ENCODE measurements at regions not wholly inside any gene's neighbourhood (a gene's known extent, or its start where the extent isn't known, plus 50 kb on each side); places are given as distances from the start of the nearest gene placed in this dataset.

DNA sequence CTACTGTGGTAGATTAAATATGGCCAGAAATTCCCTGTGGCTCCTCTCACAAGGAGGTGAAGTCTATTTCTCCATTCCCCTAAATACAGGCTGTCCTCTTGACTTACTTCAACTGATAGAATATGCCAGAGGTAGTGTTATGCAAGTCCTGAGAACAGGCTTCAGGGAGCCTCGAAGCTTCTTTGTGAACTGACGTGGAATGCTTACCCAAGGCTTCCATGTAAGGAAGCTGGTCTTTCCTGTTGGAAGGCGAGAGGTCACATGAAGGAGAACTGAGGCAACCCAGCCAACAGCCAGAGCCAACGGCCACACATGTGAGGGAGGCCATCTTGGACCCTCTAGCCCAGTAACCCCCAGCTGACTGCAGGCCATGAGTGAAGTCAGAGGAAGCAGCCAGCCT, 267.9 kb downstream of the MRTFB start:
- Histone ChIP-seq H3K79me2 (ENCODE audit: control insufficient read depth, insufficient read depth, low read length, poor library complexity) (no peaks in the 10 kb centered on the region), H4K91ac (ENCODE audit: low read depth, low read length) (no peak overlapping the region), H3K36me3 (ENCODE audit: control insufficient read depth in 1 of 2, insufficient read depth in 2 of 2, low read length in 2 of 2) (no peaks in the 10 kb centered on the region), H2AK5ac (ENCODE audit: low read length) (no peak overlapping the region), H2BK120ac (ENCODE audit: insufficient read depth, low read length, poor library complexity) (no peak overlapping the region), H3K4me1 (ENCODE audit: control insufficient read depth in 1 of 2, insufficient read depth in 2 of 2, low read length in 2 of 2) (peaks cover 0 to 4% of the 10 kb centered on the region in 2 experiments), H3K4me3 (ENCODE audit: low read depth, low read length) (no peak overlapping the region), H2BK12ac (ENCODE audit: low read length) (no peak overlapping the region), H4K12ac (ENCODE audit: low read depth, low read length) (no peak overlapping the region), H3K4ac (ENCODE audit: low read depth, low read length) (no peak overlapping the region), H3K27ac (ENCODE audit: low read depth, low read length) (no peak overlapping the region), H3K79me1 (ENCODE audit: low read length) (no peaks in the 10 kb centered on the region), H3K4me2 (ENCODE audit: low read length) (no peak overlapping the region), H3K27me3 (ENCODE audit: insufficient read depth, low read length) (no peaks in the 10 kb centered on the region), H3K9ac (ENCODE audit: low read length) (no peak overlapping the region), H2AFZ (ENCODE audit: insufficient read depth, low read length, poor library complexity) (no peak overlapping the region), H2BK5ac (ENCODE audit: low read depth, low read length, poor library complexity) (no peak overlapping the region), H3K23ac (ENCODE audit: low read length) (no peak overlapping the region), H3K9me3 (ENCODE audit: insufficient read depth, low read depth, low read length) (peaks cover 2% of the 10 kb centered on the region), H4K8ac (ENCODE audit: low read depth, low read length) (no peak overlapping the region), H3K18ac (ENCODE audit: low read length) (no peak overlapping the region), H3K14ac (ENCODE audit: low read length) (no peak overlapping the region)
- DNase-seq, result peak in 1 of 2 donors; percentile 58
- no CpG with 5 or more reads among the region's 4 CpGs for WGBS (ENCODE audit: extremely low coverage, insufficient coverage, insufficient read length)

DNA sequence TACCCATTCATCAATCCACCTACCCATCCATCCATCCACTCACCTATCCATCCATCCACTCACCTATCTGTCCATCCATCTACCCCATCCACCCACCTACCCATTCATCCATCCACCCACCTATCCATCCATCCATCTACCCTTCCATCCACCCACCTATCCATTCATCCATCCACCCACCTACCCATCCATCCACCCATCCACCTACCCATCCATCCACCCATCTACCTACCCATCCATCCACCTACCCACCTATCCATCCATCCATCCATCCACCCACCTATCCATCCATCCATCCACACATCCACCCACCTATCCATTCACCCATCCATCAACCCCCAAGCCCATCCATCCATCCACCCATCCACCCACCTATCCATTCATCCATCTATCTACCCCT, 267.1 kb downstream of the MRTFB start:
- H4K8ac ChIP-seq (ENCODE audit: low read depth, low read length), result no peak overlapping the region
- no peak overlapping the region for H2BK12ac ChIP-seq (ENCODE audit: low read length)
- no peaks in the 10 kb centered on the region for H3K36me3 ChIP-seq (ENCODE audit: control insufficient read depth in 1 of 2, insufficient read depth in 2 of 2, low read length in 2 of 2)
- no peak for DNase-seq
- H4K91ac ChIP-seq (ENCODE audit: low read depth, low read length), result no peak overlapping the region
- H3K4me2 ChIP-seq (ENCODE audit: low read length), result no peak overlapping the region
- no peak overlapping the region for H3K27ac ChIP-seq (ENCODE audit: low read depth, low read length)
- H3K4me3 ChIP-seq (ENCODE audit: low read depth, low read length), result no peak overlapping the region
- no peak overlapping the region for H2BK5ac ChIP-seq (ENCODE audit: low read depth, low read length, poor library complexity)
- H3K27me3 ChIP-seq (ENCODE audit: insufficient read depth, low read length), result no peaks in the 10 kb centered on the region
- no peak overlapping the region for H2BK120ac ChIP-seq (ENCODE audit: insufficient read depth, low read length, poor library complexity)
- no peak overlapping the region for H2AFZ ChIP-seq (ENCODE audit: insufficient read depth, low read length, poor library complexity)
- H3K14ac ChIP-seq (ENCODE audit: low read length), result no peak overlapping the region
- no peak overlapping the region for H2AK5ac ChIP-seq (ENCODE audit: low read length)
- H3K4me1 ChIP-seq (ENCODE audit: control insufficient read depth in 1 of 2, insufficient read depth in 2 of 2, low read length in 2 of 2), result peaks cover 0 to 4% of the 10 kb centered on the region in 2 experiments
- no peaks in the 10 kb centered on the region for H3K79me1 ChIP-seq (ENCODE audit: low read length)
- H4K12ac ChIP-seq (ENCODE audit: low read depth, low read length), result no peak overlapping the region
- H3K4ac ChIP-seq (ENCODE audit: low read depth, low read length), result no peak overlapping the region
- no peak overlapping the region for H3K18ac ChIP-seq (ENCODE audit: low read length)
- no peak overlapping the region for H3K9ac ChIP-seq (ENCODE audit: low read length)
- H3K9me3 ChIP-seq (ENCODE audit: insufficient read depth, low read depth, low read length), result peaks cover 2% of the 10 kb centered on the region
- no peaks in the 10 kb centered on the region for H3K79me2 ChIP-seq (ENCODE audit: control insufficient read depth, insufficient read depth, low read length, poor library complexity)
- H3K23ac ChIP-seq (ENCODE audit: low read length), result no peak overlapping the region

DNA sequence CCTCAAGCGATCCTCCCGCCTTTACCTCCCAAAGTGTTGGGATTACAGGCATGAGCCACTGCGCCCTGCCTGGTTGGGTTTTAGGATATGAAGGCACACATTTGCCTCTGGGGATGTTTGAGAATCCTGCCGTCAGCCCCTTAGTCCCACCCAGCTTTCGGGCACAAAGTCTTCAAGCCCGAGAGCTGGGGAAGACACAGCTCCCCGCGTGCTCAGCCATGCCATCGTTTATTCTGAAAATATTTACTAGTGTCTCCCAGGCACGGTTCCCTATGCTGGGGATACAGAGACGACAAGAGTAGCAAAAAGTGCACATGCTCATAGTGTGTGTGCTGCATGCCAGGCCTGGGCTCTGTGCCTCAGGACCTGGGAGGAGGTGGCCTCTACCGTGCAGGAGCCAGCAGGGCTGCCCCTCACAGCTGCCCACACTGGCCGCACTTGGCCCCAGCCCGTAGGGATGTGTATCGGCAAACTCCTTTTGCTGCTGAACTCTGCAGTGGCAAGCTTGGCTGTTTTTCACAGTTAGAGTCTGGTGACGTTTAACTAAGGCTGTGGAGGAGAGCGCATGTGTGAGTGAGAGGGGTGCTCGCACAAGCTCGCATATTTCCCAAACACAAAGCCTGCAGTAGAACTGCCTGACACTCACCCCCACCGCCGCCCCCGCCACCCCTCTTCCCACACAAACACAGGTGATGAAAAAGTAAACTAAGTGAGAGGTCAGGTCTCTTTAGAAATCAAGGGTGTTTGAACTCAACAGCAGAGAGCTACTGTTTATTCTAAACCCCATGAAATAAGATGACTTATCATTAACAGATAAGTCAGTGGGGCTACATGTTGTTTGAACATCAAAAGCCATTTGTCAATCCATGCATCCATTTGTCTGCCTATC, 266.4 kb downstream of the MRTFB start:
- H3K14ac ChIP-seq (ENCODE audit: low read length), result no peak overlapping the region
- H3K18ac ChIP-seq (ENCODE audit: low read length), result no peak overlapping the region
- H2AFZ ChIP-seq (ENCODE audit: insufficient read depth, low read length, poor library complexity), result no peak overlapping the region
- H4K12ac ChIP-seq (ENCODE audit: low read depth, low read length), result no peak overlapping the region
- H3K4ac ChIP-seq (ENCODE audit: low read depth, low read length), result no peak overlapping the region
- WGBS (ENCODE audit: extremely low coverage, insufficient coverage, insufficient read length), result no CpG with 5 or more reads among the region's 22 CpGs
- H3K9ac ChIP-seq (ENCODE audit: low read length), result no peak overlapping the region
- no peak overlapping the region for H2BK12ac ChIP-seq (ENCODE audit: low read length)
- no peaks in the 10 kb centered on the region for H3K27me3 ChIP-seq (ENCODE audit: insufficient read depth, low read length)
- H3K27ac ChIP-seq (ENCODE audit: low read depth, low read length), result no peak overlapping the region
- no peak overlapping the region for H2BK120ac ChIP-seq (ENCODE audit: insufficient read depth, low read length, poor library complexity)
- no peaks in the 10 kb centered on the region for H3K79me2 ChIP-seq (ENCODE audit: control insufficient read depth, insufficient read depth, low read length, poor library complexity)
- H3K4me1 ChIP-seq (ENCODE audit: control insufficient read depth in 1 of 2, insufficient read depth in 2 of 2, low read length in 2 of 2), result peaks cover 0 to 4% of the 10 kb centered on the region in 2 experiments
- no peak overlapping the region for H2AK5ac ChIP-seq (ENCODE audit: low read length)
- H3K36me3 ChIP-seq (ENCODE audit: control insufficient read depth in 1 of 2, insufficient read depth in 2 of 2, low read length in 2 of 2), result no peaks in the 10 kb centered on the region
- H4K91ac ChIP-seq (ENCODE audit: low read depth, low read length), result no peak overlapping the region
- H2BK5ac ChIP-seq (ENCODE audit: low read depth, low read length, poor library complexity), result no peak overlapping the region
- peaks cover 2% of the 10 kb centered on the region for H3K9me3 ChIP-seq (ENCODE audit: insufficient read depth, low read depth, low read length)
- no peak overlapping the region for H3K4me2 ChIP-seq (ENCODE audit: low read length)
- H4K8ac ChIP-seq (ENCODE audit: low read depth, low read length), result no peak overlapping the region
- no peak overlapping the region for H3K23ac ChIP-seq (ENCODE audit: low read length)
- no peak for DNase-seq
- H3K4me3 ChIP-seq (ENCODE audit: low read depth, low read length), result no peak overlapping the region
- no peaks in the 10 kb centered on the region for H3K79me1 ChIP-seq (ENCODE audit: low read length)

DNA sequence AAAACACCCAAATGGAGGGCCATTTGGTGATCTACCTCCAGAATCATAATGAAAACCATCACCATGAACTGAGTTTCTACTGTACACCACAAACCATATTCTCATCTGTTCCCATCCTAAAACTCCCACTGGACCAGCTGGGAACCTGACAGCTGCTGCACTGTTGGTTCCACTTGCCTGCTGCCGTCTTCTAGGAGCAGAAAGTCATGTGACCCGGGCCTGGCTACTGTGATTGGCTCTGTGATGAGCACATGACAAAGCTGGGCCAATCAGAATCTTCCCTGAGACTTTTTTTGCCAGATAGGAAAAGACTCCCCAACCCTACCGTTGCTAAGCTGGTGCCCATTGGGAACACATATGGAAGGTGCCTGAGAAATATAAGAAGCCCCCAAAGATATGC, 264.2 kb downstream of the MRTFB start:
- Histone ChIP-seq H3K18ac (ENCODE audit: low read length) (no peak overlapping the region), H3K27me3 (ENCODE audit: insufficient read depth, low read length) (no peaks in the 10 kb centered on the region), H3K23ac (ENCODE audit: low read length) (no peak overlapping the region), H4K8ac (ENCODE audit: low read depth, low read length) (no peak overlapping the region), H2BK120ac (ENCODE audit: insufficient read depth, low read length, poor library complexity) (no peak overlapping the region), H3K36me3 (ENCODE audit: control insufficient read depth in 1 of 2, insufficient read depth in 2 of 2, low read length in 2 of 2) (no peaks in the 10 kb centered on the region), H2AK5ac (ENCODE audit: low read length) (no peak overlapping the region), H3K14ac (ENCODE audit: low read length) (no peak overlapping the region), H3K4ac (ENCODE audit: low read depth, low read length) (no peak overlapping the region), H3K79me2 (ENCODE audit: control insufficient read depth, insufficient read depth, low read length, poor library complexity) (no peaks in the 10 kb centered on the region), H3K4me1 (ENCODE audit: control insufficient read depth in 1 of 2, insufficient read depth in 2 of 2, low read length in 2 of 2) (peaks cover 0 to 4% of the 10 kb centered on the region in 2 experiments), H3K27ac (ENCODE audit: low read depth, low read length) (no peak overlapping the region), H4K12ac (ENCODE audit: low read depth, low read length) (no peak overlapping the region), H3K9ac (ENCODE audit: low read length) (no peak overlapping the region), H2BK5ac (ENCODE audit: low read depth, low read length, poor library complexity) (no peak overlapping the region), H4K91ac (ENCODE audit: low read depth, low read length) (no peak overlapping the region), H2AFZ (ENCODE audit: insufficient read depth, low read length, poor library complexity) (no peak overlapping the region), H3K4me2 (ENCODE audit: low read length) (no peak overlapping the region), H3K4me3 (ENCODE audit: low read depth, low read length) (no peak overlapping the region), H3K9me3 (ENCODE audit: insufficient read depth, low read depth, low read length) (peaks cover 2% of the 10 kb centered on the region), H3K79me1 (ENCODE audit: low read length) (no peaks in the 10 kb centered on the region), H2BK12ac (ENCODE audit: low read length) (no peak overlapping the region)
- WGBS (ENCODE audit: extremely low coverage, insufficient coverage, insufficient read length), result no CpG with 5 or more reads among the region's 3 CpGs
- DNase-seq, result no peak

Measured in trophoblast cell (in vitro differentiated cells and primary cell).